ENCODE measurements at regions not wholly inside any gene's neighbourhood (a gene's known extent, or its start where the extent isn't known, plus 50 kb on each side); places are given as distances from the start of the nearest gene placed in this dataset.

DNA sequence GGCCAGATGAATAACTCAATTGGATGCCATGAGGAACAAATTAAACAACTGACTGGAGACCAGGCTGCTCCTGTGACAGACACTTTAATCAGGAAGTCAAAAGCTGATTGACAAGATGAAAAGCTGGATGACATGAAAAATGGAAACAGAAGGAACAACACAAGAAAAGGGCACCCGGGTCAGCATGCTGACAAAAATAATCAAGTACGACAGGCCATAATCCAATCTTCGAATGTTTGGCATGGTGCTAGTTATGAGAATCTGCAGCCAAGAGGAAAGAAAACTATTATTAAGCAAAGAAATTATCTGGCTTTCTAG, 544.7 kb downstream of the ETNK1 start (continued):
- TF ChIP-seq, protein P1, sequence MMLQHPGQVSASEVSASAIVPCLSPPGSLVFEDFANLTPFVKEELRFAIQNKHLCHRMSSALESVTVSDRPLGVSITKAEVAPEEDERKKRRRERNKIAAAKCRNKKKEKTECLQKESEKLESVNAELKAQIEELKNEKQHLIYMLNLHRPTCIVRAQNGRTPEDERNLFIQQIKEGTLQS (CRISPR knock-in tag; conservative IDR thresholded peaks at IDR 0.05) = no peak
- TF ChIP-seq, protein P2, sequence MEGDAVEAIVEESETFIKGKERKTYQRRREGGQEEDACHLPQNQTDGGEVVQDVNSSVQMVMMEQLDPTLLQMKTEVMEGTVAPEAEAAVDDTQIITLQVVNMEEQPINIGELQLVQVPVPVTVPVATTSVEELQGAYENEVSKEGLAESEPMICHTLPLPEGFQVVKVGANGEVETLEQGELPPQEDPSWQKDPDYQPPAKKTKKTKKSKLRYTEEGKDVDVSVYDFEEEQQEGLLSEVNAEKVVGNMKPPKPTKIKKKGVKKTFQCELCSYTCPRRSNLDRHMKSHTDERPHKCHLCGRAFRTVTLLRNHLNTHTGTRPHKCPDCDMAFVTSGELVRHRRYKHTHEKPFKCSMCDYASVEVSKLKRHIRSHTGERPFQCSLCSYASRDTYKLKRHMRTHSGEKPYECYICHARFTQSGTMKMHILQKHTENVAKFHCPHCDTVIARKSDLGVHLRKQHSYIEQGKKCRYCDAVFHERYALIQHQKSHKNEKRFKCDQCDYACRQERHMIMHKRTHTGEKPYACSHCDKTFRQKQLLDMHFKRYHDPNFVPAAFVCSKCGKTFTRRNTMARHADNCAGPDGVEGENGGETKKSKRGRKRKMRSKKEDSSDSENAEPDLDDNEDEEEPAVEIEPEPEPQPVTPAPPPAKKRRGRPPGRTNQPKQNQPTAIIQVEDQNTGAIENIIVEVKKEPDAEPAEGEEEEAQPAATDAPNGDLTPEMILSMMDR (IDR thresholded peaks at IDR 0.05) = no peak
- TF ChIP-seq, protein P3, sequence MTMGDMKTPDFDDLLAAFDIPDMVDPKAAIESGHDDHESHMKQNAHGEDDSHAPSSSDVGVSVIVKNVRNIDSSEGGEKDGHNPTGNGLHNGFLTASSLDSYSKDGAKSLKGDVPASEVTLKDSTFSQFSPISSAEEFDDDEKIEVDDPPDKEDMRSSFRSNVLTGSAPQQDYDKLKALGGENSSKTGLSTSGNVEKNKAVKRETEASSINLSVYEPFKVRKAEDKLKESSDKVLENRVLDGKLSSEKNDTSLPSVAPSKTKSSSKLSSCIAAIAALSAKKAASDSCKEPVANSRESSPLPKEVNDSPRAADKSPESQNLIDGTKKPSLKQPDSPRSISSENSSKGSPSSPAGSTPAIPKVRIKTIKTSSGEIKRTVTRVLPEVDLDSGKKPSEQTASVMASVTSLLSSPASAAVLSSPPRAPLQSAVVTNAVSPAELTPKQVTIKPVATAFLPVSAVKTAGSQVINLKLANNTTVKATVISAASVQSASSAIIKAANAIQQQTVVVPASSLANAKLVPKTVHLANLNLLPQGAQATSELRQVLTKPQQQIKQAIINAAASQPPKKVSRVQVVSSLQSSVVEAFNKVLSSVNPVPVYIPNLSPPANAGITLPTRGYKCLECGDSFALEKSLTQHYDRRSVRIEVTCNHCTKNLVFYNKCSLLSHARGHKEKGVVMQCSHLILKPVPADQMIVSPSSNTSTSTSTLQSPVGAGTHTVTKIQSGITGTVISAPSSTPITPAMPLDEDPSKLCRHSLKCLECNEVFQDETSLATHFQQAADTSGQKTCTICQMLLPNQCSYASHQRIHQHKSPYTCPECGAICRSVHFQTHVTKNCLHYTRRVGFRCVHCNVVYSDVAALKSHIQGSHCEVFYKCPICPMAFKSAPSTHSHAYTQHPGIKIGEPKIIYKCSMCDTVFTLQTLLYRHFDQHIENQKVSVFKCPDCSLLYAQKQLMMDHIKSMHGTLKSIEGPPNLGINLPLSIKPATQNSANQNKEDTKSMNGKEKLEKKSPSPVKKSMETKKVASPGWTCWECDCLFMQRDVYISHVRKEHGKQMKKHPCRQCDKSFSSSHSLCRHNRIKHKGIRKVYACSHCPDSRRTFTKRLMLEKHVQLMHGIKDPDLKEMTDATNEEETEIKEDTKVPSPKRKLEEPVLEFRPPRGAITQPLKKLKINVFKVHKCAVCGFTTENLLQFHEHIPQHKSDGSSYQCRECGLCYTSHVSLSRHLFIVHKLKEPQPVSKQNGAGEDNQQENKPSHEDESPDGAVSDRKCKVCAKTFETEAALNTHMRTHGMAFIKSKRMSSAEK (CRISPR knock-in tag; IDR thresholded peaks at IDR 0.05; ENCODE audit: borderline replicate concordance) = no peak
- TF ChIP-seq IRF1 (CRISPR knock-in tag; IDR thresholded peaks at IDR 0.05) = no peak
- TF ChIP-seq MAX (CRISPR knock-in tag; IDR thresholded peaks at IDR 0.05) = no peak
- TF ChIP-seq RELA (CRISPR knock-in tag; IDR thresholded peaks at IDR 0.05; ENCODE audit: borderline replicate concordance) = no peak
- no peak for TF ChIP-seq GABPB1 (CRISPR knock-in tag; IDR thresholded peaks at IDR 0.05)
- no peak for TF ChIP-seq ZNF423 (CRISPR knock-in tag; IDR thresholded peaks at IDR 0.05)
- no peak for TF ChIP-seq NR3C1 (CRISPR knock-in tag; conservative IDR thresholded peaks at IDR 0.05; ENCODE audit: low read depth)

DNA sequence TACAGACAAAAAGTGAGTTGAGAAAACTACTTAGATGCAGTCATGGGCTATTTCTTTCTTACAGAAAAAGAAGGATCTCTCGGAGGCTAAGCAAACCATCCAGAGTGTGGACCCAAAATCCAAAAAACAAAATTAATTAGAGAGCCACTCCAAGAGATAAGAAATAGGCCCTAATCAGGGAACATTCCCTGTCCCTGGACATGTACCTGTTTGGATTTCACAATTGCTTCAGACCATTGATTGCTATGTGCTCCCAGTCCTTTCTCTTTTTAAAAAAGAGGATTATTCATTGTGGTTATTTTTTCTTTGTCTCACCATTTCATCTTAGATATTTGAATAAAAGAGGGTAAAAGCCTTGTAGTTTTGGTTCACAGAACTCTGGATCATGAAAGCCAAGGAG, 549.9 kb downstream of the ETNK1 start:
- DNase-seq (ENCODE audit: low spot score) = no peak
- ChIA-PET POLR2A (no interaction called here), CTCF (no interaction called here)
- Mint-ChIP-seq H3K4me1 (0 out of 2 replicates have a peak, but pooled peaks cover 3% of the 10 kb centered on the region), H3K27ac (no peak overlapping the region), H3K9me3 (peaks cover 21% of the 10 kb centered on the region), H3K4me3 (no peak overlapping the region), H3K27me3 (ENCODE audit: low read depth) (no peaks in the 10 kb centered on the region), H3K36me3 (peaks cover 9% of the 10 kb centered on the region)
- TF ChIP-seq NR2C2 (CRISPR knock-in tag; IDR thresholded peaks at IDR 0.05) (no peak), NR1H2 (CRISPR knock-in tag; IDR thresholded peaks at IDR 0.05) (no peak), MXD4 (CRISPR knock-in tag; IDR thresholded peaks at IDR 0.05; ENCODE audit: borderline replicate concordance) (no peak), ZNF317 (CRISPR knock-in tag; IDR thresholded peaks at IDR 0.05; ENCODE audit: borderline replicate concordance, low read depth) (no peak), RELA (CRISPR knock-in tag; IDR thresholded peaks at IDR 0.05; ENCODE audit: borderline replicate concordance) (no peak), ATF2 (CRISPR knock-in tag; IDR thresholded peaks at IDR 0.05; ENCODE audit: borderline replicate concordance, low read depth) (no peak), SMAD4 (CRISPR knock-in tag; IDR thresholded peaks at IDR 0.05) (no peak), STAT6 (CRISPR knock-in tag; conservative IDR thresholded peaks at IDR 0.05; ENCODE audit: low read depth) (no peak), HMGA2 (CRISPR knock-in tag; IDR thresholded peaks at IDR 0.05) (no peak), MAX (CRISPR knock-in tag; IDR thresholded peaks at IDR 0.05) (no peak), PRRX2 (CRISPR knock-in tag; IDR thresholded peaks at IDR 0.05) (no peak)
- TF ChIP-seq, protein P4, sequence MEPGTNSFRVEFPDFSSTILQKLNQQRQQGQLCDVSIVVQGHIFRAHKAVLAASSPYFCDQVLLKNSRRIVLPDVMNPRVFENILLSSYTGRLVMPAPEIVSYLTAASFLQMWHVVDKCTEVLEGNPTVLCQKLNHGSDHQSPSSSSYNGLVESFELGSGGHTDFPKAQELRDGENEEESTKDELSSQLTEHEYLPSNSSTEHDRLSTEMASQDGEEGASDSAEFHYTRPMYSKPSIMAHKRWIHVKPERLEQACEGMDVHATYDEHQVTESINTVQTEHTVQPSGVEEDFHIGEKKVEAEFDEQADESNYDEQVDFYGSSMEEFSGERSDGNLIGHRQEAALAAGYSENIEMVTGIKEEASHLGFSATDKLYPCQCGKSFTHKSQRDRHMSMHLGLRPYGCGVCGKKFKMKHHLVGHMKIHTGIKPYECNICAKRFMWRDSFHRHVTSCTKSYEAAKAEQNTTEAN (CRISPR knock-in tag; IDR thresholded peaks at IDR 0.05) = no peak
- TF ChIP-seq, protein P5, sequence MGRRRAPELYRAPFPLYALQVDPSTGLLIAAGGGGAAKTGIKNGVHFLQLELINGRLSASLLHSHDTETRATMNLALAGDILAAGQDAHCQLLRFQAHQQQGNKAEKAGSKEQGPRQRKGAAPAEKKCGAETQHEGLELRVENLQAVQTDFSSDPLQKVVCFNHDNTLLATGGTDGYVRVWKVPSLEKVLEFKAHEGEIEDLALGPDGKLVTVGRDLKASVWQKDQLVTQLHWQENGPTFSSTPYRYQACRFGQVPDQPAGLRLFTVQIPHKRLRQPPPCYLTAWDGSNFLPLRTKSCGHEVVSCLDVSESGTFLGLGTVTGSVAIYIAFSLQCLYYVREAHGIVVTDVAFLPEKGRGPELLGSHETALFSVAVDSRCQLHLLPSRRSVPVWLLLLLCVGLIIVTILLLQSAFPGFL (CRISPR knock-in tag; IDR thresholded peaks at IDR 0.05; ENCODE audit: borderline replicate concordance) = no peak
- no peak for ATAC-seq
